HUES6 (cell line): ENCODE measurements at regions not wholly inside any gene's neighbourhood (a gene's known extent, or its start where the extent isn't known, plus 50 kb on each side); places are given as distances from the start of the nearest gene placed in this dataset.
"Not testable (repeated sequence)": the region's sequence is repeated elsewhere in the genome, so short reads cannot be mapped to it uniquely, and the experiment has no call there.

Source experiments
- H3K27ac ChIP-seq: 2 replicates; pipeline ENCODE4 v1.7.0; 2013; ENCODE audit warnings: low read depth, mild to moderate bottlenecking, low read length, inconsistent platforms
- H3K27me3 ChIP-seq: 2 replicates; pipeline ENCODE4 v1.6.1; 2013; ENCODE audit warnings: low read length; ENCODE audit not compliant: control insufficient read depth, insufficient read depth
- H3K36me3 ChIP-seq: 2 replicates; pipeline ENCODE4 v1.6.1; 2013; ENCODE audit warnings: low read length; ENCODE audit not compliant: control insufficient read depth, insufficient read depth
- H3K4me1 ChIP-seq: 2 replicates; pipeline ENCODE4 v1.6.1; 2013; ENCODE audit warnings: low read length; ENCODE audit not compliant: control insufficient read depth, insufficient read depth
- H3K4me3 ChIP-seq: 2 replicates; pipeline ENCODE4 v1.5.1; 2013; ENCODE audit warnings: low read depth, low read length
- H3K9ac ChIP-seq: one replicate; pipeline ENCODE4 v1.6.1; 2013; ENCODE audit warnings: mild to moderate bottlenecking, low read length
- H3K9me3 ChIP-seq: 2 replicates; pipeline ENCODE4 v1.6.1; 2013; ENCODE audit warnings: low read depth, low read length; ENCODE audit not compliant: control insufficient read depth, insufficient read depth

GRCh38 chr3:63719796-63720445, 67.4 kb downstream of the SNTN start:
- no peak overlapping the region for H3K9ac ChIP-seq
- no peak overlapping the region for H3K4me3 ChIP-seq
- H3K4me1 ChIP-seq, result peaks cover 4% of the 10 kb centered on the region; the same call in 1 of the 2 replicates
- no peaks in the 10 kb centered on the region for H3K9me3 ChIP-seq
- H3K27me3 ChIP-seq, result no peaks in the 10 kb centered on the region
- H3K36me3 ChIP-seq, result no peaks in the 10 kb centered on the region
- no peak overlapping the region for H3K27ac ChIP-seq

- H3K27ac ChIP-seq, H3K4me3 ChIP-seq, H3K36me3 ChIP-seq, H3K9ac ChIP-seq, H3K27me3 ChIP-seq, H3K9me3 ChIP-seq: not testable (repeated sequence)
- H3K4me1 ChIP-seq, result peaks cover 13% of the 10 kb centered on the region; the same call in 1 of the 2 replicates
These were observed 68.5 kb downstream of the SNTN start for GRCh38 chr3:63720951-63721350.

GRCh38 chr3:63724987-63725386, 72.5 kb downstream of the SNTN start:
- Histone ChIP-seq H3K9ac (no peak overlapping the region), H3K4me1 (peaks cover 13% of the 10 kb centered on the region; the same call in 1 of the 2 replicates), H3K27ac (no peak overlapping the region; the same call in 1 of the 2 replicates)

GRCh38 chr3:63726656-63727055, 74.2 kb downstream of the SNTN start:
- no peak overlapping the region for H3K4me3 ChIP-seq
- H3K9me3 ChIP-seq, result no peaks in the 10 kb centered on the region
- peaks cover 13% of the 10 kb centered on the region; the same call in 1 of the 2 replicates for H3K4me1 ChIP-seq
- no peak overlapping the region for H3K9ac ChIP-seq
- no peak overlapping the region for H3K27ac ChIP-seq
- no peaks in the 10 kb centered on the region for H3K36me3 ChIP-seq
- H3K27me3 ChIP-seq, result no peaks in the 10 kb centered on the region

More at GRCh38 chr3:63724987-63725386, 72.5 kb downstream of the SNTN start:
- H3K27me3 ChIP-seq, result no peaks in the 10 kb centered on the region
- no peaks in the 10 kb centered on the region for H3K36me3 ChIP-seq
- H3K4me3 ChIP-seq, result no peak overlapping the region
- H3K9me3 ChIP-seq, result no peaks in the 10 kb centered on the region

- Histone ChIP-seq H3K27me3 (no peaks in the 10 kb centered on the region), H3K4me3 (no peak overlapping the region), H3K9me3 (no peaks in the 10 kb centered on the region), H3K9ac (no peak overlapping the region), H3K36me3 (no peaks in the 10 kb centered on the region), H3K27ac (no peak overlapping the region), H3K4me1 (peaks cover 13% of the 10 kb centered on the region; the same call in 1 of the 2 replicates)
These were observed 74.8 kb downstream of the SNTN start for GRCh38 chr3:63727233-63727632.

- H3K9me3 ChIP-seq, result no peaks in the 10 kb centered on the region
- no peaks in the 10 kb centered on the region for H3K27me3 ChIP-seq
- no peak overlapping the region for H3K27ac ChIP-seq
- no peak overlapping the region for H3K9ac ChIP-seq
- no peak overlapping the region for H3K4me3 ChIP-seq
- H3K36me3 ChIP-seq, result no peaks in the 10 kb centered on the region
- no peaks in the 10 kb centered on the region for H3K4me1 ChIP-seq
These were observed 79.4 kb downstream of the SNTN start for GRCh38 chr3:63731866-63732265.

- H3K4me3 ChIP-seq, result peak overlapping the region; percentile 40; the same call in 1 of the 2 replicates
- not testable (repeated sequence) for H3K36me3 ChIP-seq, H3K27ac ChIP-seq, H3K27me3 ChIP-seq, H3K9me3 ChIP-seq, H3K4me1 ChIP-seq, H3K9ac ChIP-seq
These were observed 80.8 kb downstream of the SNTN start for GRCh38 chr3:63733278-63733677.

GRCh38 chr3:63734632-63735031, 82.2 kb downstream of the SNTN start:
- H3K36me3 ChIP-seq, H3K9ac ChIP-seq, H3K4me1 ChIP-seq, H3K27me3 ChIP-seq, H3K27ac ChIP-seq, H3K9me3 ChIP-seq, H3K4me3 ChIP-seq: not testable (repeated sequence)

- not testable (repeated sequence) for H3K9ac ChIP-seq, H3K4me1 ChIP-seq, H3K36me3 ChIP-seq, H3K27me3 ChIP-seq, H3K4me3 ChIP-seq, H3K9me3 ChIP-seq, H3K27ac ChIP-seq
These were observed 82.3 kb upstream of the C3orf49 start for GRCh38 chr3:63736757-63737156.

- H3K9ac ChIP-seq, H3K27me3 ChIP-seq, H3K4me3 ChIP-seq, H3K9me3 ChIP-seq, H3K36me3 ChIP-seq, H3K4me1 ChIP-seq, H3K27ac ChIP-seq: not testable (repeated sequence)
These were observed 80.5 kb upstream of the C3orf49 start for GRCh38 chr3:63738577-63738976.

- Histone ChIP-seq H3K36me3 (no peaks in the 10 kb centered on the region), H3K27ac (no peak overlapping the region), H3K9me3 (no peaks in the 10 kb centered on the region)
These were observed 79.6 kb upstream of the C3orf49 start for GRCh38 chr3:63739474-63739873.

More at GRCh38 chr3:63739474-63739873, 79.6 kb upstream of the C3orf49 start:
- H3K9ac ChIP-seq, result no peak overlapping the region
- H3K27me3 ChIP-seq, result no peaks in the 10 kb centered on the region
- no peak overlapping the region for H3K4me3 ChIP-seq
- no peaks in the 10 kb centered on the region for H3K4me1 ChIP-seq
